DLD1 (cell line): ENCODE measurements at regions not wholly inside any gene's neighbourhood (a gene's known extent, or its start where the extent isn't known, plus 50 kb on each side); places are given as distances from the start of the nearest gene placed in this dataset.

Experiments
- in situ Hi-C: cut with HindIII; loops from 2 replicates; pipeline ENCODE4 v1.10.0; 2017; ENCODE audit warnings: low sequenced_read_pairs

GRCh38 chr18:78738076-78738690, 241.4 kb upstream of the SALL3 start:
- in situ Hi-C loops, result no loop called here

GRCh38 chr18:78739115-78739514, 240.5 kb upstream of the SALL3 start:
- in situ Hi-C loops, result no loop called here

DNA sequence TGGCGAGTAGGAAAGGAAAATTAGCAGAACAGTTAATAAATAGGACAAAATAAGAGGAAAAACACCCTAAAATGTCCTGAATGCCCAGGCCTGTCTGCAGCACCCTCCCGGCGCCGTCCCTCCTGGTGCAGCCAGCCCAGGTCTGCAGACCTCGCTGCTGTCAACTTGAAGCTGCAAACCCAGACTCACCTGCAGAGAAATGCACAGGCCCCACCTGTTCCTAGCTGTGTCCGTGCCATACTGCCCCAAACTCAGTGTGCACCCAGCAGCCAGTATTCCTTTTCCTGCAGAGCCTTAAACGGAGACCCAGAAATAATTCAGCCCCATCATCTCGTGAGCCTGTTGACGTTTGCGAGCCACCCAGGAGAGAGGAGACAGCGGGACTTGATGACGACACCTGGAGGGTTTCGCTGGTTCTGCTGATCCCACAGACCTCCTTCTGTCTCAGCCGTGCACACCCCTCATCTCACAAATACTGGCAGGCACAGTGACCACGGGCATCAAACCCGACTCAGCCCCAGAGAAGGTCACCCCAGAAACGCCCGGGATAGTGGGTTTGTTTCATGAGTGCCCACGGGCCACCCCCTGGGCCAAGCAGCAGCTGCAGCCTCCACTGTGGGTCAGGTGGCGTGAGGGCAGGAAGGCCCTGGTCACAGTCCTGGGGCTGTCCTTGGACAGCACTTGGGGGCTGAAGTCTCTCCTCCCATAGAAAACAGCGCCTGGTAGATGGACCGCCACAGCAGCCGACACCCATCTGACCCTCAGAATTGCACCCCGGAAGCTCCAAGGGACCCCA, 239.5 kb upstream of the SALL3 start:
- in situ Hi-C loops, result no loop called here

DNA sequence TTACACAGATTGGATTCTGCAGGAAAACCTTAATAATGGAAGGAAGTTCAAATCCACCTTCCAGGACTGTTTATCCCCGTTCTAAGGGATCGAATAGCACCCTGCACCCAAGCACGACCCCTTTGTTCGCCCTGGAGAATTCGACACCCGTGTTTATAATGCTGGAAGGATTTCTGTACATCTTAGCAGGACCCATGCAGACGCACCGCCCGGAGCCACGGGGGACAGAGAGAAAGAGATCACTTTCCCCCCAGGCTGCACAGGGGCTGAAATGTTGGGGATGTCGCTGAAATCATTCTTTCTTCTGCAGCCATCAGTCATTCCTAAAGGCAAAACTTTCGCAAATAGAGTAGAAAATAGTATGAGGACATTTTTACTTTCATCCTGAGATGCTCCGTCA, 238.7 kb upstream of the SALL3 start:
- in situ Hi-C loops, result no loop called here

DNA sequence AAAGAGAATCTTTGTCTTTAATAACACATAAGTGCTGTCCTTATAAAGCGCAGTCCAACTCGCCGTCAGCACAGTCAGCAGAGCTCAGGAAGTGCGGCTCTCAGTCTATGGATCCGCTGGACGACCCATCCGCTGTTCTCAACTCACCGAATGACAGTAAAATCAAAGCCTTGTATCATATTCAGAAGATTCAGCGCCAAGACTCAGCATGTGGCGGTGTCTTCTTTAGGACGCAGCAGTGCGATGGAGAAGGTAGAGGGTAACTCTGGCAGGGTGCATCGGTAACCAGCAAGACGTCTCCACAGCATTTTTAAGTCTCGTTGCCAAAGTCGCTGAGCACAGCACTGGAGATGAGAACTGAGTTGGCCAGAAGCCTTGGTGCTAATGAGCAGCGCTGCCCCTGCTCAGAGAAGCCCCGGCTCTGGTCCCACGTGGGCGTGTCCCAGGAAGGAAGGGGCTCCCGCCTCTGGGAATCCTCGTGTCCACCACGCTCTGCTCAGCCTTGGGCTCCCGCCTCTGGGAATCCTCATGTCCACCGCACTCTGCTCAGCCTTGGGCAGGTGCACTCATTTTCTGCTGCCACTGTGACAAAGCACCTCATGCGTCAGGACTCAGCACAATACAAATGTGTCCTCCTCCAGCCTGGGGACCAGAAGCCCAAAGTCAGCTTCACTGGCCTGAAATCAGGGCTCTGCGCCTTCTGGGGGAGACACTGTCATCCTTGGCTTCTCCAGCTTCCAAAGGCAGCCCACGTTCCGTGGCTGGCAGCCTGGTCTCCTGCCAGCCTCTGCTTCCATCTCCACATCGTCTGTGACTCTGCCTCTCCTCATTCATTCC, 238.0 kb upstream of the SALL3 start:
- in situ Hi-C loops, result no loop called here

DNA sequence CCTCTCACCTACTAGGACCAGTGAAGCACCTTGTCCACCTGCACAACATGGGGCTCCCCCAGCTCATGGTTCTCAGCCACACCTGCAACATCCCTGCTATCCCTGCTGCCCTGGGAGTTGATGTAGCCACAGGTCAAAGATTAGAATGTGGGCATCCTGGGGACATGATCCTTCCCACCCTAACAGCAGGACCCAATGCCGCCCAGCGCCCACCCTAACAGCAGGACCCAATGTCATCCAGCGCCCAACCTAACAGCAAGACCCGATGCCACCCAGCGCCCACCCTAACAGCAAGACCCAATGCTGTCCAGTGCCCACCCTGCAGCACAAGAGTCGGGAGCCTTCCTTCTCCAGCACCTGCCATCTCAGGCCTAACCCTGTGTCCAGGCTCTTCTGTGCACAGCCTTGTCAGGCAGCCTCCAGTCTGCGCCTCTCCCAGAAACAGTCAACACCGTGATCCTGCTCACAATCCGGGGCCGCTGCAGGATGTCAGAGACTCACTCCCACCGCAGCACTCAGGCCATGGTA, 237.3 kb upstream of the SALL3 start:
- in situ Hi-C loops, result no loop called here

GRCh38 chr18:78743078-78743477, 236.5 kb upstream of the SALL3 start:
- in situ Hi-C loops, result no loop called here

DNA sequence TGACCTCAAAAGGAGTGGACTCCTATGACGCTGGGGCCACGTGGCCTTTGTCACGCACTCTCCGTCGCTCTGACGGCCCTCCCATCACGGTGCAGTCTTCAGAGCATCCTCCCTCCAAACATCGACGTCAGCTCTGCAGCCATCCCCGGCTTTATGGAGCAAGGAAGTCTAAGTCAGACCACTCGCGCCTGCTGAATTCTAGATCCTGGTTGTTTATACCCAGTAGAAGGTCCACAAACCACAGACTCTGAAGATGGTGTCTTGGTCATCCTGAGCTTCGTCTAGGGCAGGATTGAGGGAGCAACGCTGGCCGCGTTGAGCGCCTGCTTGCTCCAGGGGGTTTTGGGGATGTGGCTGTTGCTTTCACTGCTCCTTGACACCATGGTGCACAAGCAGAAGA, 228.0 kb upstream of the SALL3 start:
- in situ Hi-C loops, result no loop called here

DNA sequence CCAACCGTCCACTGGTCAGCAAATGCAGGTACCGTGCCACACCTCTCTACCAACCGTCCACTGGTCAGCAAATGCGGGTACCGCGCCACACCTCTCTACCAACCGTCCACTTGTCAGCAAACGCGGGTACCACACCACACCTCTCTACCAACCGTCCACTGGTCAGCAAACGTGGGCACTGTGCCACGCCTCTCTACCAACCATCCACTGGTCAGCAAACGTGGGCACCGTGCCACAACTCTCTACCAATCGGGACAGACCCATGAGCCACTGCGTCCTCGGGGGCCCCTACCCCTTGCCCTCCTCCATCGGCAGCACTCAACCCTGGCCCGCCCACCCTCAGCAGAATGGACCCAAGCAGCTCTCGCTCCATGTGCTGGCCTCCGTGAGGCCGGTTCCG, 226.4 kb upstream of the SALL3 start:
- in situ Hi-C loops, result no loop called here

- in situ Hi-C loops, result no loop called here
Observed at GRCh38 chr18:78754311-78755043, 225.1 kb upstream of the SALL3 start.

GRCh38 chr18:78757014-78757413, 222.6 kb upstream of the SALL3 start:
- in situ Hi-C loops, result no loop called here

- in situ Hi-C loops, result no loop called here
Observed at GRCh38 chr18:78758496-78758895, 221.1 kb upstream of the SALL3 start.

DNA sequence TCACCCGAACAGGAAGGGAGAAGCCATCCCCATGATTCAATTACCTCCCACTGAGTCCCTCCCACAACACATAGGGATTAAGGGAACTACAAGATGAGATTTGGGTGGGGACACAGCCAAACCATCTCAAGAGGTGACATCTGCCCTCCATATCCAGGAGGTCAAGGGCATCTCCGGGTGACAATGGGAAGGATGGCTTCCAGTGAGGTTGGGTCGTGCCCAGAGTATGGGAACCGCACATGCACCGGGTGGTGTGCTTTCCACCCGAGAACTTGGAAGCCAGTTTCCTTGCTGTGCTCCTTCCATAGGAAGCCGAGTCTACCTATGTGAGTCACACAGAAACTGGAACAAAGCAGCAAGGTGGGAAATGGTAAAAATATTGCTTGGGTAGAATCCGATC, 216.9 kb upstream of the SALL3 start:
- in situ Hi-C loops, result no loop called here

GRCh38 chr18:78764544-78764943, 215.1 kb upstream of the SALL3 start:
- in situ Hi-C loops, result no loop called here

DNA sequence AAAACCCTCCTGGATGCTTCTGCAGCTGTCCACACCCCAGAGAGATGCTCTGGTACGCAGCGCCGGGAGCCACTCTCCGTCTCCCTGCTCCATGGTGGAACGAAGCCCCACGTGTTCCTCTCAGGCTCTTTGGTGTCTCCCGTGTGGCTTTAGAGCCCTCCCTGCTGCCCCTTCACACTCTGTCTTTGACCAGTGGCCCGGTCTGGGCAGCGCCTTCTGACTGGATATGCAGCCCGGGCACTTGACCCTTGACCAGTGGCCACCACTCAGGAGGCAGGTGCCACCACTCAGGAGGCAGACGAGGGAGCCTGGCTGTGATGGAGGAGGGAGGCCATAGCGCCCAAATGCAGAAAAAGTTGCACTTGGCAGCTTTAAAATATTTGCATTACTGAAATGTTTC, 214.5 kb upstream of the SALL3 start:
- in situ Hi-C loops, result no loop called here

GRCh38 chr18:78765637-78766281, 213.9 kb upstream of the SALL3 start:
- in situ Hi-C loops, result no loop called here

DNA sequence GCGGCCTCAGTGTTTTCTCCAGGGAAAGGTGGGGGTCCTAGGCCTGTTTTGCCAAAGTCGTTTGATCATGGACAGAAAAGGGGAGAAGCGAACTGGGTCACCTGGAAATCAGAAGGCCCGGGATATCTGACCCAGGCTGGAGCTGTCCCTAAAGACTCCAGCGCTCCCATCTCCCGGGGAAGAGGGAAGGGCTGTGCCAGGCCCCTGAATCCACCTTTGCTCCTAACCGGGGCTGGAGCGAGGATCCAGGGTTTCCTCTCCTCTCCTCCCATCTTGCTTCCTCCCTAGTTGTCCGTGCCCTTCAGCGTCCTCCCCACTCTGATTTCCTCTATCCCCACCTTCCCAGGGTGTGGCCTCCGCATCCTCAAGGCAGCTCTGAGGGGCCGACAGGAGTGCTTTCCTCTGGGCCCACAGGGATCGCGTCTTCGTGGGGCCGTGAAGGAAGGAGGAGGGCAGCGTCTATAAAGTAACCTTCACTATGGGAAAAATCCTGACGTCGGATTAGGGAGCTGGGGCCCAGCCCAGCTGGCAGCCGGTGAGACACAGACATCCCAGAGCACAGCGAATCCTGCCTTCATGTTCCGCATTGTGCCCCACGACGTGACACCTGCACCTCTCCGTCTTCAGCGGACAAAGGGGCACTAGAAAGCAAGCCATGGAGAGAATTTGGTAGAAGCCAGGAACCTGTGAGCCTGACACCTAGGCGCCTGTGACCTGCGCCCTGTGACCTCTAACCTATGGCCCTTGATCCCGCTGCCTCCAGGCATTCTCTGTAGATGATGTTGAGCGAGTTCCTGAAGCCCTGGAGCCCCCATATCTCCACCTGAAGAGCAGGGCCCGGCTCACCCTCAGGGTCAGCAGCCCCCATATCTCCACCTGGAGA, 212.7 kb upstream of the SALL3 start:
- in situ Hi-C loops, result no loop called here

DNA sequence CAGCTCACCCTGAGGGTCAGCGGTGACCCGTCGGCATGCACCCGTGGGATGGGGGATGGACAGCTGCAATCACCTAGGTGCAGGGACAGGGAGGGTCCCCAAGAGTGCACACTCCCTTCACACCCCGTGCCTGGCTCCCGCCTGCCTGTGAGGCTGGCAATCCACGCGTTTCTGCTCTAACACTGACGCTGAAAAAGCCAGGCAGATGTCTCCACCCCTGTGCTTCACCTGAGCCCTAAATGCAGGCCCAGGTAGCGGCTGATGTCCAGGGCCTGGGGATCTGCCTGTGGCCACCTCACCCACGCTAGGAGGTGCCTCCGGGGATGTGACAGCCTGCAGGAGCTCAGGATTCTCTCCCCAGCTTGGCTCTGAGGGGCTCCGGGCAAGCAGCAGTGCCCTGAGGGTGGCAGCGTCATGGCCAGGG, 212.0 kb upstream of the SALL3 start:
- in situ Hi-C loops, result no loop called here

GRCh38 chr18:78768221-78768620, 211.4 kb upstream of the SALL3 start:
- in situ Hi-C loops, result no loop called here
